Erythroblast (primary cell): ENCODE measurements at regions not wholly inside any gene's neighbourhood (a gene's known extent, or its start where the extent isn't known, plus 50 kb on each side); places are given as distances from the start of the nearest gene placed in this dataset.

Experiments used
- GATA1 ChIP-seq: IDR thresholded peaks from 2 replicates; pipeline ENCODE4 v1.6.1; 2011; ENCODE audit warnings: low read depth, mild to moderate bottlenecking, control low read depth, low read length, moderate library complexity
- POLR2A ChIP-seq: IDR thresholded peaks from 2 replicates; pipeline ENCODE4 v1.6.1; 2011; ENCODE audit warnings: mild to moderate bottlenecking, low read length

- TF ChIP-seq POLR2A = no peak
- no peak for TF ChIP-seq GATA1
Measured at GRCh38 chr10:18777258-18777657, 118.0 kb downstream of the ARL5B start.
